ENCODE measurements at regions not wholly inside any gene's neighbourhood (a gene's known extent, or its start where the extent isn't known, plus 50 kb on each side); places are given as distances from the start of the nearest gene placed in this dataset.

DNA sequence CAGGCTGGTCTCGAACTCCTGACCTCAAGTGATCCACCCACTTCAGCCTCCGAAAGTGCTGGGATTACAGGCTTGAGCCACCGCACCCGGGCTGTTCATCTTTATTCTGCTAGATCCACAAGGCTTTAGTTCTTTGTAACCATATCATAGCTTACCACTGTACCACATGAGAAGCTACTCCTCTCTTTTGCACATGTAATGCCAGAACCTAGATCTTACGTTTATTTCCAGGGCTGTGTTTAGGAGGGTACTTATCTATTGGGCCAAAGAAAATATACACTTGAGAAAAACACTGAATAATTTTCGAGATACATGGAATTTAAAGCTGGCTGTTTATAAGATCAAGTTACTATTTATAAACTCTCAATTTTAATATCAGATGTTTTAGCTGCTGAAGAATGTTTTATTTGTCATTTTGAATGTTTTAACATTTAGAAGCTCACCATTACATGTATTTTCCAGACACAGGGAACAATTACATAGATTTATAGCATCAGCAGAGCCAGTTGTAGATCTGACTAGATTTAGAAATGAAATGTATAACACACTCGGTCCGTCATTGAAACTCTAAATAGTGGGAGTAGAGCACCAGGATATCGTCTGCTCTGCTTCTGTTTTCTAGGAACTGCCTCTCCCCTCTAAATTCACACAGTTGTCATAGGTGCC lies 155.3 kb upstream of the HAND2 start:
- Histone ChIP-seq H3K9me2 (replicated peaks; ENCODE audit: control insufficient read depth, low read length) (no peaks in the 10 kb centered on the region), H3K4me1 (ENCODE audit: control insufficient read depth, low read length) (no peaks in the 10 kb centered on the region), H3K27ac (ENCODE audit: low read depth, low read length) (no peak overlapping the region), H3K9me3 (ENCODE audit: control insufficient read depth, insufficient read depth, low read length) (no peaks in the 10 kb centered on the region), H3K79me2 (ENCODE audit: control insufficient read depth, low read length) (no peaks in the 10 kb centered on the region), H3F3A (ENCODE audit: control insufficient read depth, insufficient read depth) (no peaks in the 10 kb centered on the region), H3K27me3 (ENCODE audit: control insufficient read depth, low read length) (peaks cover 9% of the 10 kb centered on the region; the same call in 1 of the 2 replicates), H3K4me2 (ENCODE audit: low read length) (no peak overlapping the region), H4K20me1 (ENCODE audit: control insufficient read depth, insufficient read depth, low read depth, low read length) (no peaks in the 10 kb centered on the region), H3K4me3 (ENCODE audit: low read length) (no peak overlapping the region), H3K36me3 (ENCODE audit: control insufficient read depth, low read length) (no peaks in the 10 kb centered on the region)
- TF ChIP-seq, protein P1, sequence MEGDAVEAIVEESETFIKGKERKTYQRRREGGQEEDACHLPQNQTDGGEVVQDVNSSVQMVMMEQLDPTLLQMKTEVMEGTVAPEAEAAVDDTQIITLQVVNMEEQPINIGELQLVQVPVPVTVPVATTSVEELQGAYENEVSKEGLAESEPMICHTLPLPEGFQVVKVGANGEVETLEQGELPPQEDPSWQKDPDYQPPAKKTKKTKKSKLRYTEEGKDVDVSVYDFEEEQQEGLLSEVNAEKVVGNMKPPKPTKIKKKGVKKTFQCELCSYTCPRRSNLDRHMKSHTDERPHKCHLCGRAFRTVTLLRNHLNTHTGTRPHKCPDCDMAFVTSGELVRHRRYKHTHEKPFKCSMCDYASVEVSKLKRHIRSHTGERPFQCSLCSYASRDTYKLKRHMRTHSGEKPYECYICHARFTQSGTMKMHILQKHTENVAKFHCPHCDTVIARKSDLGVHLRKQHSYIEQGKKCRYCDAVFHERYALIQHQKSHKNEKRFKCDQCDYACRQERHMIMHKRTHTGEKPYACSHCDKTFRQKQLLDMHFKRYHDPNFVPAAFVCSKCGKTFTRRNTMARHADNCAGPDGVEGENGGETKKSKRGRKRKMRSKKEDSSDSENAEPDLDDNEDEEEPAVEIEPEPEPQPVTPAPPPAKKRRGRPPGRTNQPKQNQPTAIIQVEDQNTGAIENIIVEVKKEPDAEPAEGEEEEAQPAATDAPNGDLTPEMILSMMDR (IDR thresholded peaks at IDR 0.05; ENCODE audit: low read depth, low read length, poor library complexity, severe bottlenecking): no peak
- no peak for TF ChIP-seq EZH2phosphoT487 (IDR thresholded peaks at IDR 0.05; ENCODE audit: borderline replicate concordance, low read length)

DNA sequence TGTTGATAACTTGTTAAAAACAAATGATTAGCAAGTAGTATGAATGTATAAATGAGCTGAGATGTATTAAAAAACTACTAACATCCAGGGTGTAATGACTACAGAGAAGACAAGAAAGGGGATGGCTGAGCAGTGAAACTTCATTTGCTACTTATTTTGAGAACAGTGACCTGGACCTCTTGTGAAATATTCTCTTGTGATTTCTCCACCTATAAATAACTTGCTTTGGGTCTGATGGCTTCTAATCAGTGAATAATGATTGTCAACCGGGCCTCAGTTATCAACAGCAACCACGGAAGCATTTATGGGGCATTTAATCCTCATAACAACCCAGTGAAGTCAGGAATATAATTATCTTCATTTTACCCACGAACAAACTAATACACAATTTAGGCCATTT lies 154.2 kb upstream of the HAND2 start:
- no peaks in the 10 kb centered on the region for H3K79me2 ChIP-seq (ENCODE audit: control insufficient read depth, low read length)

DNA sequence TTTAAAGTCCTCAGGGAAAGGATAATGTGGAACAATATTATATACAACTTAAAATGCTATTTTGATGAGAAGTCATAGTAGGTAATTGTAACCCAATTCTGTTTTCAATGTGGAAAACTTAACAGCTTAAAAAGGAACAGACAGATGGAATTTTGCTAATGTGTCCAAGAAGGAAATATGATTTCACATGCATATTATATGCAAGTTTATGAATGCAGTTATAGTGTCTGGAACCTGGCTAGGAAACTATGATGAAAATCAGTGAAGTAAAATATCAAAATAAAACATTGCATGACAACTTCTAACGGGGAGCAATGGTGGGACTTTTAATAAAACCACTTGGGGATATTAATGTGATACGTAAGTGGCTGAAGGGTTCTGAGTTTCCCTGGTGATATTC lies 152.6 kb upstream of the HAND2 start:
- Histone ChIP-seq H4K20me1 (ENCODE audit: control insufficient read depth, insufficient read depth, low read depth, low read length) (no peaks in the 10 kb centered on the region), H3K9me2 (replicated peaks; ENCODE audit: control insufficient read depth, low read length) (no peaks in the 10 kb centered on the region), H3K79me2 (ENCODE audit: control insufficient read depth, low read length) (no peaks in the 10 kb centered on the region), H3K27ac (ENCODE audit: low read depth, low read length) (no peak overlapping the region), H3K36me3 (ENCODE audit: control insufficient read depth, low read length) (no peaks in the 10 kb centered on the region), H3K4me1 (ENCODE audit: control insufficient read depth, low read length) (no peaks in the 10 kb centered on the region), H3K27me3 (ENCODE audit: control insufficient read depth, low read length) (peaks cover 9% of the 10 kb centered on the region; the same call in 1 of the 2 replicates), H3K4me3 (ENCODE audit: low read length) (no peak overlapping the region), H3F3A (ENCODE audit: control insufficient read depth, insufficient read depth) (no peaks in the 10 kb centered on the region), H3K4me2 (ENCODE audit: low read length) (no peak overlapping the region), H3K9me3 (ENCODE audit: control insufficient read depth, insufficient read depth, low read length) (no peaks in the 10 kb centered on the region)
- TF ChIP-seq, protein P1 (IDR thresholded peaks at IDR 0.05; ENCODE audit: low read depth, low read length, poor library complexity, severe bottlenecking): no peak
- no peak for TF ChIP-seq EZH2phosphoT487 (IDR thresholded peaks at IDR 0.05; ENCODE audit: borderline replicate concordance, low read length)

More for the DNA sequence above, 154.2 kb upstream of the HAND2 start:
- Histone ChIP-seq H3K9me3 (ENCODE audit: control insufficient read depth, insufficient read depth, low read length) (no peaks in the 10 kb centered on the region), H3K4me1 (ENCODE audit: control insufficient read depth, low read length) (no peaks in the 10 kb centered on the region), H4K20me1 (ENCODE audit: control insufficient read depth, insufficient read depth, low read depth, low read length) (no peaks in the 10 kb centered on the region), H3K4me2 (ENCODE audit: low read length) (no peak overlapping the region), H3K27ac (ENCODE audit: low read depth, low read length) (no peak overlapping the region), H3K4me3 (ENCODE audit: low read length) (no peak overlapping the region), H3K27me3 (ENCODE audit: control insufficient read depth, low read length) (peaks cover 9% of the 10 kb centered on the region; the same call in 1 of the 2 replicates), H3K36me3 (ENCODE audit: control insufficient read depth, low read length) (no peaks in the 10 kb centered on the region), H3K9me2 (replicated peaks; ENCODE audit: control insufficient read depth, low read length) (no peaks in the 10 kb centered on the region), H3F3A (ENCODE audit: control insufficient read depth, insufficient read depth) (no peaks in the 10 kb centered on the region)
- no peak for TF ChIP-seq EZH2phosphoT487 (IDR thresholded peaks at IDR 0.05; ENCODE audit: borderline replicate concordance, low read length)
- TF ChIP-seq, protein P1 (IDR thresholded peaks at IDR 0.05; ENCODE audit: low read depth, low read length, poor library complexity, severe bottlenecking): no peak
